ENCODE measurements at regions not wholly inside any gene's neighbourhood (a gene's known extent, or its start where the extent isn't known, plus 50 kb on each side); places are given as distances from the start of the nearest gene placed in this dataset.
"Not testable (repeated sequence)": the region's sequence is repeated elsewhere in the genome, so short reads cannot be mapped to it uniquely, and the experiment has no call there.

- no peak for DNase-seq (ENCODE audit: low spot score)
Measured at GRCh38 chr6:144535630-144536029, 250.5 kb downstream of the UTRN start.

DNA sequence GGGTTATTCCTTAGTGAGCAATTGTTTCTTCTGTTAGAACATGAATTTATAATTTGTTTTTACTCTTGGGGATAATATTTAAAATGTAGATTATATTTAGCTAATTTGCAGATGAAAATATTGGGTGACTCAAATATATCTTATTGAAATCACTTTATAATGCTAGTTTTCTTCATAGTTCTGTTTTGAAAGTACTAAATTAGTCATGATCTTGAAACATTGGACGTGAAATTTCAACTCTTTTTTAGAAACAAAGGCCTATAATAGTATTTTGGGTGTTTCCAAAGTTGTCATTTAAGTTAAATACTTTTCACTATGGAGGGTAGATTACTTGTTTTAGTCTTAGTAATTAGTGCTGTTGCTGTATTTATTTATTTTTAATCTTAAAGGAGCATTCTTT, 250.9 kb downstream of the UTRN start:
- no peak for DNase-seq (ENCODE audit: low spot score)

DNA sequence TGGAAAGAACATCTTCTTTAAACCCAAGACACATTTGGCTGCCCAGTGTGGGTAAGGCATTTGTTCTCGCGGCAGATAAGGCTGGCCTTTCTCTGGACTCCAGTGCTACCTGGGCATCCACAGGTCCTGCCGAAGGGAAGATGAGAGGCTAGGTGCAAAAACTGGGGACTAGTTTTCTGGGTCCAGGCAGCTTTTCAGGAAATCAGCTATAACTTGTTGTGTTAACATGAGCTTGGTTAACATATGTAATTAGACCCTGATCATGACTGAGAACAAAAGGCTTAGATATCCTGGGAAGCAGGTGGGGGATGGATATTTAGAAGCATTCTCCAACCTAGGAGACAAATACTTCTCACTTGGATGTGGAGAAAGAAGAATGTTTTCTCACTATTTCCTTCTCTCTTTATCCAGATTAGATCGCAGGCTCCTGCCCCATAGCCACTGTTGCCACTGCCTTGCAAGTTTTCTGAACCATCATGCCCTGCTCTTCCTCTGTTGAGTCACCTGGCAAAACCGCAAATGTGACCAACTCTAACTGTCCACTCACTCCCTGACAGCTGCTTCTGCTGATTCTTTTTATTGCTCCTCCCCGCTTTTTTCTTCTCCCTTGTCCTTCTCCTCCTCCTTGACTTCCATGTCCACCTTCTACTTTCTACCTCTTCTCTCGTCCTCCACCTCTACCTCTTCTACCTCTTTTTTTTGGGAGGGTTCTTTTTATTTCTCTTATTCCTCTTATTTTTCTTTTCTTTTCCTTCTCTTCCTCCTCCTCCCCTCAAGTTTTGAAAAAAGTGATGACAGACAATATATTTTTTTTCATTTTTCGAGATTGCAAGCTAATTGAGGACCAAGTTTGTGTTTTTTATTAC, 258.1 kb downstream of the UTRN start:
- no peak for DNase-seq (ENCODE audit: low spot score)

GRCh38 chr6:144544266-144544830, 259.2 kb downstream of the UTRN start:
- DNase-seq (ENCODE audit: low spot score): no peak

DNA sequence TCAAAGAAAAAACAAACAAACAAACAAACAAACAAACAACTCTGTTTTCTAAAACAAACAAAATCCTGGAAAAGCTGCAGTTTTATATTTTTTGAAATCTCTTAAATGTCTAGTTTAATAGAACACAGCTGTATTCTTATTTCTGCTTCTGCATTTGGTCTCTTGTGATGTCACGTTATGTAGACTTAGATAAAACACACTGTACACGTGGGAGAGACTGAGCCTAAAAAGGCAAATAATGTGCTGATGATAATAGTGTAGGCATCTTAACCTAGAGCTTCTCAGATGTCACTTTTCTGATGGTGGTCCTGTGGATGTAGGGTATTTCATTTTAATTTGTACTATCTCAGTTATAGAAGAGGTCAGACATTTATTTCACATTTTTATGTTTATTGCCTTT, 261.7 kb downstream of the UTRN start:
- DNase-seq (ENCODE audit: low spot score): no peak

- DNase-seq (ENCODE audit: low spot score): no peak
Measured at GRCh38 chr6:144547409-144547808, 262.3 kb downstream of the UTRN start.

DNA sequence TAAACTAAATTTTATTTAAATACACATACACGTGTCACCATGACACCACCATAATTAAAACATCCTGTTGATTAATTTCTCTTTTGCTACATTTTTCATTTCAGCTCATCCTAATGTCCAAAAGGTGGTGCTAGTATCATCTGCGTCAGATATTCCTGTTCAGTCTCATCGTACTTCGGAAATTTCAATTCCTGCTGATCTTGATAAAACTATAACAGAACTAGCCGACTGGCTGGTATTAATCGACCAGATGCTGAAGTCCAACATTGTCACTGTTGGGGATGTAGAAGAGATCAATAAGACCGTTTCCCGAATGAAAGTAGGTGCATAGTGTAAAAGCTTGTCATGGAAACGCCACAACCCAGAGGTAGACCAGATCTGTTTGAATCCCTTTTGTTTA, 263.4 kb downstream of the UTRN start:
- DNase-seq (ENCODE audit: low spot score): no peak

DNA sequence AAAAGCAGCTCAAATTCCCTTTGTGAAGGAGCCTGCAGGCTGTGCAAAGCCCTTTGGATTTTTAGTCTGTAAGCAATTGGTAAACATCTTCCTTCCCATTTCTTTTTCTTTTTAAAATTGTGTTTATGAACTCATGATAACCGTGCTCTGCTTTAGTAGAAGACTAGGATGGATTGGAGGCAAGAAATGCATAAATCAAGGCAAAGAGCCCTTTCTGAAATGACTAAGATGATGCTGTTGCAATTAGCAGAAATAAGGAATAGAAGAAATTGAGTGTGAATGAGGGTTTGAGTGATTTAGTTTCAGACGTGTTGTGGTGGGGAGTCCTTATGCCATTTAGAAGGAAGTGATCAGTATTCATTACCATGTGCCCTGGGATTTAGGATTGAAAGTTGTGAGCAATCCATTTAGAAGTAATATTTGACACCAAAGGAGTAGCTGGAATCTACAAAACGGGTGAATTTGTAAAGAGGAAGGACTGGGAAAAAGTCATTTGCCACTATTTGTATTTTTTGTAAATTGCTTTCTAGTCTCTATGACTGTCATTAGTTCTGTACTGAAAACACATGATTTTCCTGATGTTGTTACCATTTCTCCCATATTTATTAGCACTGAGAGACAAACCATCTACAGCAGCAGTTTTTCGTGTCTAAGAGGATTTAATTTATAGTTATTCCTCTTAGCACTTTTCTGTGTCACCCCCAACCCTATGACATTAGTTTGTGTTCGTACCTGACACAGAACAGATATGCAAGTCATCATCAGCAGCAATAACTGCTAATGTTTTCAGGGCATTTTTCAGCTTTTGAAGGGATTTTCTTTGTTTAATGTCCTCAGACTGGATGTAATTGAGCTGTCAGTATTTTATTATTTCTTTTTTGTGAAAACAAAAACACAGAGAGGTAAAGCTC, 265.0 kb downstream of the UTRN start:
- DNase-seq (ENCODE audit: low spot score): no peak

DNA sequence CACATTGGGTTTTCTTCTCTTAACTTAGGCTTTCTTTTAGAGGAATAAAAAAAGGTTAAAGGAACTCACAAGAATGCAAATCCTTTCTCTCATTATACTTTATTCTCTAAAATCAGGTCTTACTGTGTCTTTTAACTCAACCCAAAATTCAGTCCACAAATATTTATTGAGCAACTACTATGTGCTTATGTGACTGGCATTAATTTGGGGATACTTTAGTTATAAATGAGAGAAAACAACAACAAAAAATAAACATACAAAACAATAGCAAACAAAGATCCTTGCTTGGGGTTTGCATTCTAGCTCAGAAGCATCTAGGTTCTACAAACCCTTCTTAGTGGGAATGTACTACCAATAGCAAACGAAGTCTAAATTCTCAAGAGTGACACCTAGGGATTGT, 266.2 kb downstream of the UTRN start:
- no peak for DNase-seq (ENCODE audit: low spot score)

GRCh38 chr6:144555066-144555465, 269.9 kb downstream of the UTRN start:
- no peak for DNase-seq (ENCODE audit: low spot score)

DNA sequence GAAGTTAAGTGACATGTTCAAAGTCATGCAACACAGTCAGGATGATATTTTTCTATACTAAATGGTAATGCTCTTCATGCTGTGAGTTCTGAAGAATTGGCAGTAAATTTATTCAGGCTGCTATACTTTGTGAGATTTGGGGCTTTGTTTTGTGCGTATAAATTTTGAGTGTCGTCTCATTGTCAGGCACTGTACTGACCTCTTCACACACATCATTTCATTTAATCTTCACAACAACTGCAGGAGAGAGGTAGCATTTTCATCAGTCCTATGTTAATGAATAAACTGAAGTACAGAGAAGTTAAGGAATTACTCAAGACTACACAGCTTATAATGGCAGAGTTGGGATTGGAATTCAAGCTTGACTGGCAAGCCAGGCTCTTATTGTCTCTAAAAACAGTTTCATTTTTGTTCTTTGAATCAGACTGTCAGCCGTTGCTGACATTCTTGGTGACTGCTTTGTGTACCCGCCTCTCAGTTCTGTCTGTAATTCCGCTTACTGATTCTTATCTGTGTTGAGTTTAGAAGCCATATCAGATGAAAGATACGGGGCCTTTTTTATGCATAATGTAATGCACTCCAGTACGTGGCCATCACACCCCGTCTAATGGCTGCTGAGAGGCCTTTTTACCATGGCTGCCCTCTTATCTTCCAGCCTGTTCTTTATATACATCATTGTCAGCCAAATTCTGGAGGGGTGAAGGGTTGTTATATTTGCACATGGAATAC, 274.9 kb downstream of the UTRN start:
- peak; percentile 4 for DNase-seq (ENCODE audit: low spot score)

- no peak for DNase-seq (ENCODE audit: low spot score)
Measured at GRCh38 chr6:144561455-144562043, 276.4 kb downstream of the UTRN start.

DNA sequence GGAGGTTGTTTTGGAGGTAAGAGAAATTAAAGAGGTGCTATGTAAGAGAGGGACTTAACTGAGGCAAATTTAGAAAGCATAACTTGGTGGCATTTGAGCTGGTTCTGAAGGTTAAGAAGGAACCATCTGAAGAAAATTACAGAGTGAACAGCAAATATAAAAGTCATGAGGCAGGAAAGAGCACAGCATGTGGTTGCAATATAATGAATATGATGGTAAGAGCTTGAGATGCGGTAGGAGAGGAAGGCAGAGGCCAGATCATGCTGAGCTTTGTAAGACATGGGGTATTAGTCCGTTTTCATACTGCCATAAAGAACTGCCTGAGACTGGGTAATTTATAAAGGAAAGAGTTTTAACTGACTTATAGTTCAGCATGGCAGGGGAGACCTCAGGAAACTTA, 279.1 kb downstream of the UTRN start:
- DNase-seq (ENCODE audit: low spot score): no peak

DNA sequence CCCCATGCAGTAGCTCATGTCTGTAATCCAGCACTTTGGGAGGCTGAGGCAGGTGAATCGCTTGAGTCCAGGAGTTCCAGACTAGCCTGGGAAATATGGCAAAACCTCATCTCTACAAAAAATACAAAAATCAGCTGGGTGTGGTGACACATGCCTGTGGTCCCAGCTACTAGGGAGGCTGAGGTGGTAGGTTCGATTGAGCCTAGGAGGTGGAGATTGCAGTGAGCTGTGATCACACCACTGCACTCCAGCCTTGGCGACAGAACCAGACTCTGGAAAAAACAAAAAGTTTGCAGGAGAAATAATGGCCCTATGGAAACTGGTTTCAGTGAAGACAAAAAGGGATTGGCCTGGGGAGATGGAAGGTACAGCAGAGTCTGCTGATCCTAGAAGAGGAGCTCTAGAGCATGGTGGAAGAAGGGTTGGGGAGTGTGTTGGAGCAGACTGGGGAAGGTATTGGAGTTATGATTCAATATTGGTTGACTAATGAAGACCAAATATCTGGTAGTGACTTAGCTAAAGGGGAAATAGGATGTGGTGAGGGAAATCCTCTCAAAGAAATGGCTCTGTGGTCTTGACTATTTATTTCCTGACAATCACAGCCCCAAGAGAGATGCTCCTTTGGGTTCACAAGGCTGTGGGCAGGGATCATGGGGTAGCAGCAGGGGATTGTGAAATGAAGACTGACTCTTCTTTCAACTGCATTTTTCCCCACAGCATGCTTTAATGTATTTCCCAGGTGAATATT, 281.9 kb downstream of the UTRN start:
- DNase-seq (ENCODE audit: low spot score): no peak

DNA sequence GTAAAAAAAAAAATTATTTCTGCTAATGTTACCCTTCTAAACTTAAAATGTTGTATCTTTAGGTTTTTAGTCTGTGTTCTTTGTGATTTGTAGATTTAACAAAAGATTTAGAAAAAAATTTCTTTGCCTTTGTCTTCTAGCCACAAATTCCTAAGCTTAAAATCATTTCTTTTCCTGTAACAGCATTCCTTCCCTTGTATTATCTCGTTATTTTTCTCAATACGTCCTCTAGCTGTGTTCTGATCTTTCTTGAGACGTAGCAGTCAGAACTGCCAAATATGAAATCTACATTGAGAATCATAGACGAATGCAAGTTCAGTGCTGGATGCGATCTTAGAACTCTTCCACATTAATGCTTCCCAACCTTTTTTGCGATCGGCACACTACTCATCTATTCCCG, 283.1 kb downstream of the UTRN start:
- no peak for DNase-seq (ENCODE audit: low spot score)

DNA sequence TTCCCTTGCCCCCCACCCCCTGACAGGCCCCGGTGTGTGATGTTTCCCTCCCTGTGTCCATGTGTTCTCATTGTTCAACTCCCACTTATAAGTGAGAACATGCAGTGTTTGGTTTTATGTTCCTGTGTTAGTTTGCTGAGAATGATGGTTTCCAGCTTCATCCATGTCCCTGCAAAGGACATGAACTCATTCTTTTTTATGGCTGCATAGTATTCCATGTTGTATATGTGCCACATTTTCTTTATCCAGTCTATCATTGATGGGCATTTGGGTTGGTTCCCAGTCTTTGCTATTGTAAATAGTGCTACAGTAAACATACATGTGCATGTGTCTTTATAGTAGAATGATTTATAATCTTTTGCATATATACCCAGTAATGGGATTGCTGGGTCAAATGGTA, 287.4 kb downstream of the UTRN start:
- DNase-seq (ENCODE audit: low spot score): not testable (repeated sequence)

DNA sequence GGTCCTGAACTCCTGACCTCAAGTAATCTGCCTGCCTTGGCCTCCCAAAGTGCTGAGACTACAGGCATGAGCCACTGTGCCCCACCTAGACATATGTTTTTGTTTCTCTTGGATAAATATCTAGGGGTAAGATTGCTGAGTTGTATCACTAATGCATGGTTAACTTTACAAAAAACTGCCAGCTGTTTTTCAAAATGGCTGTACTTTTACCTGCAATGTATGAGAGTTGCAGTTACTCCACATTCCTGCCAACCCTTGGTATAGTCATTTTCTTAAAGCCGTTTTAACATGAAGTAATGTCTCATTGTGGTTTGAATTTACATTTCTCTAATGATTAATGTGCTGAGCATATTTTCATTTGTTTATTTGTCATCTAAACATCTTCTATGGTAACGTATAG, 289.7 kb downstream of the UTRN start:
- DNase-seq (ENCODE audit: low spot score): no peak

DNA sequence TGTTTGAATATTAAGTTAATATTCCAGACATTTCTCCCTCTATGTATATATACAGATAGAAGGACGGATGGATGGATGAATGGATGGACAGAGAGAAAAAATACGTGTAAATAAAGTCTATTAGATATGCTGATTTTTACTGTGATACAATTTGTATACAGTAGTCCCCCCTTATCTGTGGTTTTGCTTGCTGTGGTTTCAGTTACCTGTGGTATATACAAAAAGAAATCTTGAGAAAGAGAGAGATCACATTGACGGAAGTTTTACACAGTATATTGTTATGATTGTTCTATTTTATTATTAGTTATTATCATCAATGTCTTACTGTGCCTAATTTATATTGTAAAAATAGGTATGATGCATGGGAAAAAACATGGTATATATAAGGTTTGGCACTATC, 290.2 kb downstream of the UTRN start:
- DNase-seq (ENCODE audit: low spot score): no peak

DNA sequence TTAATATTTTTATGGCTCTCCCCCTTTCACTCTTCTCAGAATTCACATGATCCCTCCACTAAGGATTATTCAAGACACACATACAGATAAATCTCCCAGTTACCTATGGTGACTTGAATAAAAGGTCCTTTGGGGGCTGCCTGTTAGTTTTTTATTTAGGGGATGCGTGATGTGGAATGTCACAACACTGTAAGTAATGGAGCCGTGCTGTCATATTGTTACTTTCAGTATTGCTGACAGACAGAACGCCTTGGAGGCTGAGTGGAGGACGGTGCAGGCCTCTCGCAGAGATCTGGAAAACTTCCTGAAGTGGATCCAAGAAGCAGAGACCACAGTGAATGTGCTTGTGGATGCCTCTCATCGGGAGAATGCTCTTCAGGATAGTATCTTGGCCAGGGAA, 291.7 kb downstream of the UTRN start:
- no peak for DNase-seq (ENCODE audit: low spot score)

DNA sequence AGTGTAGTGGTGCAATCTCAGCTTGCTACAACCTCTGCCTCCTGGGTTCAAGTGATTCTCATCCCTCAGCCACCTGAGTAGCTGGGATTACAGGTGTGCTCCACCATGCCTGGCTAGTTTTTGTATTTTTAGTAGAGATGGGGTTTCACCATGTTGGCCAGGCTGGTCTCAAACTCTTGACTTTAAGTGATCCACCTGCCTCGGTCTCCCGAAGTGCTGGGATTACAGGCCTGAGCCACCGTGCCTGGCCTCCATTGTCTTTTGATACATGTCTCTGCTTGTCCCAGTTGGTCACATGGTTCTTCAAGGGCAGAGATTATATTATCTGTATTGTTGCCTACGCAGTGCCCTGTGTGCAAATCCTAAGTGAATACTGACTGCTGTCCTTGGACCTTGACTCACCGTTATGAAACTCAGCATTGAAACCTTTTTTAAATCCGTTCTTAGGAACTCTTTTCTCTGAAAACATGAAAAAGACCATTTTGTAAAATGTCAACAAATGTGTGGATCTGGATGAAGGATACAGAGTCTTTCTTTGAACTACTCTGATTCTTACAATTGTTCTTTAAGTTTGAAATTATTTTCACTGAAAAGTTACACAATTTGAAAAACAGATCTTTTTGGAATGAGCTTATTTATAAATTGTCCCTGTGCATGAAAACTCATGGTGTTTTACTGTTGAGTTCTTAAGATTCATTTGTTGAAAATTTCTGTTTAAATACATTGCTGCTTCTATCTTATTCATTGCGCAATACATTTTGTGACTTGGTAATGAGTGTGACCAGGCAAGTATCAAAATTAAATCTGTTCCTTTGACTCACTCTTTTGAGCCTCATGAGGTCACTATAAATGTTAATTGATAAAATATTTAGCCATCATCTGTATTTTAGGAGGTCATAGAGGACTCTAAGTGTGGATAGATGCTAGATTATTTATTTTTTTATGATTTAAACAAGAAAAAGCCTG, 293.5 kb downstream of the UTRN start:
- no peak for DNase-seq (ENCODE audit: low spot score)

All from HuH-7.5 (cell line).